ENCODE measurements at regions not wholly inside any gene's neighbourhood (a gene's known extent, or its start where the extent isn't known, plus 50 kb on each side); places are given as distances from the start of the nearest gene placed in this dataset.

DNA sequence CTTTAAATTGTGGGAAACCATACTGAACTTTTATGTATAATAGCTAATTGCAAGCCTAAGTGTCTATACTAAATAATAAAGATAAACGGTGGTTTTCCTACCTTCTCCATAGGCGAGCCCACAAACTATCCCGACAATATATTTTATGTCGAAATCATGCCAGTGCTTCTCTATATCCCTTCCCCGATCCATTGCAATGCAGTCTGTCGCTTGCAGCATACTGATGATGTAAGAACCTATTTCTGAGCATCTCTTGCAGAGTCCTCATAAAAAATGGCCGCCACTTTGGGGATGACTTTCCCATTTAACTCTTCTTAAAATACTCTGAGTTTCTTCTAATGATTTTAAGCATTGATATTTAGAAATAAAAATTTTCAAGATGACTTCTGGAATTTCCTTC lies 58.1 kb upstream of the TLR3 start (continued):
- TF ChIP-seq USF2 (IDR thresholded peaks at IDR 0.05; ENCODE audit: low read length) (no peak), BACH1 (IDR thresholded peaks at IDR 0.05; ENCODE audit: low read length) (no peak)

Data from H1 (cell line).